ENCODE measurements at regions not wholly inside any gene's neighbourhood (a gene's known extent, or its start where the extent isn't known, plus 50 kb on each side); places are given as distances from the start of the nearest gene placed in this dataset.

- H3K27me3 ChIP-seq: peaks cover 0 to 7% (median 0%) of the 10 kb centered on the region in 7 donors
- no peaks in the 10 kb centered on the region for H3K36me3 ChIP-seq
- no peak overlapping the region for H3K27ac ChIP-seq
- DNase-seq (no peak), ATAC-seq (no peak)
- H3K4me3 ChIP-seq: no peak overlapping the region
- H3K9me3 ChIP-seq: peaks cover 0 to 97% (median 3%) of the 10 kb centered on the region in 11 donors
- no peak for TF ChIP-seq CTCF (IDR thresholded peaks at IDR 0.05)
- 65 to 67% methylated on average over 35 of the region's 35 CpGs for WGBS, 2 donors
- no peaks in the 10 kb centered on the region for H3K4me1 ChIP-seq
- intact Hi-C loops (cut with DNase I): no loop called here
These were observed 355.1 kb downstream of the ALG10 start for GRCh38 chr12:34377243-34378035.

GRCh38 chr12:34379142-34379541 lies 356.8 kb downstream of the ALG10 start:
- H3K27ac ChIP-seq: no peak overlapping the region
- H3K36me3 ChIP-seq: no peaks in the 10 kb centered on the region
- H3K27me3 ChIP-seq: peaks cover 0 to 11% (median 3%) of the 10 kb centered on the region in 7 donors
- WGBS, 2 donors: 57 to 59% methylated on average over 16 of the region's 16 CpGs
- TF ChIP-seq CTCF (IDR thresholded peaks at IDR 0.05): no peak
- H3K4me3 ChIP-seq: no peak overlapping the region
- H3K4me1 ChIP-seq: no peaks in the 10 kb centered on the region
- intact Hi-C loops (cut with DNase I): no loop called here
- peaks cover 0 to 97% (median 0%) of the 10 kb centered on the region in 11 donors for H3K9me3 ChIP-seq
- no peak for DNase-seq
- ATAC-seq: no peak

GRCh38 chr12:34384693-34385092 lies 362.4 kb downstream of the ALG10 start:
- DNase-seq: no peak
- H3K9me3 ChIP-seq: peaks cover 0 to 100% (median 0%) of the 10 kb centered on the region in 11 donors
- WGBS, 2 donors: 64 to 70% methylated on average over 13 of the region's 13 CpGs
- intact Hi-C loops (cut with DNase I): no loop called here
- H3K4me1 ChIP-seq: no peaks in the 10 kb centered on the region
- ATAC-seq: no peak
- no peaks in the 10 kb centered on the region for H3K36me3 ChIP-seq
- no peak overlapping the region for H3K4me3 ChIP-seq
- H3K27ac ChIP-seq: no peak overlapping the region
- peaks cover 0 to 20% (median 0%) of the 10 kb centered on the region in 7 donors for H3K27me3 ChIP-seq
- TF ChIP-seq CTCF (IDR thresholded peaks at IDR 0.05): no peak

- no peaks in the 10 kb centered on the region for H3K36me3 ChIP-seq
- no peak overlapping the region for H3K27ac ChIP-seq
- H3K4me3 ChIP-seq: no peak overlapping the region
- H3K4me1 ChIP-seq: no peaks in the 10 kb centered on the region
- 53 to 57% methylated on average over 13 of the region's 13 CpGs for WGBS, 2 donors
- peaks cover 0 to 100% (median 0%) of the 10 kb centered on the region in 11 donors for H3K9me3 ChIP-seq
- DNase-seq (no peak), ATAC-seq (no peak)
- H3K27me3 ChIP-seq: peaks cover 0 to 30% (median 7%) of the 10 kb centered on the region in 7 donors
- intact Hi-C loops (cut with DNase I): no loop called here
- no peak for TF ChIP-seq CTCF (IDR thresholded peaks at IDR 0.05)
These were observed 363.7 kb downstream of the ALG10 start for GRCh38 chr12:34386016-34386415.
